ENCODE measurements at regions not wholly inside any gene's neighbourhood (a gene's known extent, or its start where the extent isn't known, plus 50 kb on each side); places are given as distances from the start of the nearest gene placed in this dataset.
A peak's percentile ranks its signal among the peaks of the same experiment; 100 is the strongest.

DNA sequence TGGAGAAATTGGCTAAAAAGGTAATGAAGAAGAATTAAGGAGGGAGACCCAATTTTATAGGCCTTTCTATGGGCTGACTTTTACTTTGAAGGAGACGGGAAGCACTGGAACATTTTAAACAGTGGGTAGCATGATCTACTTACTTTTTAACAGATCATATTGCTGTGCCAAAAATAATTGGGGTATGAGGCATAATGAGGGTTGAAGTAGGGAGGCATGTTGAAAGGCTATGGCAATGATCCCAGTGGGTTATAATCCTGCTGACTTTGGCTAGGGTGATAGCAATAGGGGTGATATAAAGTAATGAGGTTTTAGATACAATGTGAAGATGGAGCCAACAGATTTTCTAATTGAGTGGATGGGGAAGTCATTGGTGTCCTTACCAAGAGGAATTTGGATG lies 73.2 kb downstream of the GPR37 start:
- DNase-seq, result no peak

DNA sequence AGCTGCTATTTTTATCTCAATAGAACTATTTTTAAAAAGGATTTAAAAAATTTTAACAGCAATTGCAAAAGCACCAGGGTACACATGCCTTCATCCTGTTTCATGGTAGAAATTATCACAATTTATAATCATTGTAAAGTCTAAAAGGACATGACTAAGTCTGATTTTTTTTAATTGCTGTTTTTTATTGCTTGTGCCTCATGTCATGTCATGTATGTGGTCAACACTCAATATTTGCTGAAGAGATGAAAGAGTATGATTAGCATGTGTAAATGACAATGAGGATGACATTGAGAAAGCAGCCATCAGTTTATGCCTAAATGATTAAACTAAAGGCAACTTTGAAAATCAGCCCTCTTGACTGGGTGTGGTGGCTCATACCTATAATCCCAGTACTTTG lies 74.8 kb downstream of the GPR37 start:
- DNase-seq, result no peak

GRCh38 chr7:124689931-124690330 lies 75.7 kb downstream of the GPR37 start:
- DNase-seq, result no peak

DNA sequence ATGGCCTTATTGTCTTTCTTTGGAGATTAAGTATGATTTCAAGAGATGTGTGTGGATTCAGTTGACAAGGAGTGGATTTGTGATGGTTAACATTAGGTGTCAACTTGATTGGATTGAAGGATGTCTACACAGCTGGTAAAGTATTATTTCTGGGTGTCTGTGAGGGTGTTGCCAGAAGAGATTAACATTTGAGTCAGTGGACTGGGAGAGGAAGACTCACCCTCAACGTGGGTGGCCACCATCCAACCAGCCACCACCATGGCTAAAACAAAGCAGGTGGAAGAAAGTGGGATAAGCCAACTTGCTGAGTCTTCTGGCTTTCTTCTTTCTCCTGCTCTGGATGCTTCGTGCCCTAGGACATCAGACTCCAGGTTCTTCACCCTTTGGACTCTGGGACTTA lies 76.1 kb downstream of the GPR37 start:
- no peak for DNase-seq

GRCh38 chr7:124688991-124689390 lies 76.6 kb downstream of the GPR37 start:
- peak; percentile 7 for DNase-seq

GRCh38 chr7:124686543-124687171 lies 78.9 kb downstream of the GPR37 start:
- no peak for DNase-seq

GRCh38 chr7:124681946-124682345 lies 83.6 kb downstream of the GPR37 start:
- no peak for DNase-seq

- DNase-seq, result no peak
Measured at GRCh38 chr7:124680304-124680703, 85.3 kb downstream of the GPR37 start.

GRCh38 chr7:124679586-124680225 lies 85.9 kb downstream of the GPR37 start:
- DNase-seq, result no peak

DNA sequence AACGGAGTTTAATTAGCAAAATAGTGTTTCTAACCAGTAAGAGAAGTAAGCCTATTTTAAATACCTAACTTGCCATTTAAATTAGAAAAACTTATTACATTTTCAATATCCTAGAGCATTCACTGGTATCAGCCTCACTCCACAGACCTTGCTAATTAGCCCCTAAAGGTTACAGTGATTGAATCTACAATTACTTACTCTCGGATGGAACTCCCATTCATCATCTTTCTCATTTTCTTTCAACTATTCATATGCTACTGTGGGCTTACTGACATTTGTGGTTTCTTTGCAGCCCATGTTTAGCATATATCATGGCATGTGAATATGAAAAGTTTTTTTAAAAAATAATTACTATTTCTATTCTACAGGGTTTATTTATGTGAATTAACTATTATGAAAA lies 86.4 kb downstream of the GPR37 start:
- no peak for DNase-seq

DNA sequence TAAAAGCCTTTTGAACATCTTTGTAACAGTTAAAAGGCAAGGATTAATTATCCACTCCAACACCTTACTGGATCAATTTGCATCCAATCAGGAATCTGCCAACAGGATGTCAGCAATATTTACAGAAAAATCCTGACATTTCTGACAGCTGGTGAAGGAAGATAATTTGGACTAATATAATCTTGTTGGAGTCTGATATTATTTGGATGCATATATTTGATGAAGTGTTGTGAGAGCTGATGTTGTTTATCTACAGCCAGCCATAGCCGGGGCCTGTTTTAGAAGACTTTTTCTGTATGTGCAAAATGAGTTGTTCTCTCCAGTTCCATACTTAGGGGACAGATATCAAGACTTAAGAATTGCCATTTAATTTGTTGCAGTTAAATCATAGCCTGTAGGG lies 91.1 kb downstream of the GPR37 start:
- DNase-seq, result no peak

DNA sequence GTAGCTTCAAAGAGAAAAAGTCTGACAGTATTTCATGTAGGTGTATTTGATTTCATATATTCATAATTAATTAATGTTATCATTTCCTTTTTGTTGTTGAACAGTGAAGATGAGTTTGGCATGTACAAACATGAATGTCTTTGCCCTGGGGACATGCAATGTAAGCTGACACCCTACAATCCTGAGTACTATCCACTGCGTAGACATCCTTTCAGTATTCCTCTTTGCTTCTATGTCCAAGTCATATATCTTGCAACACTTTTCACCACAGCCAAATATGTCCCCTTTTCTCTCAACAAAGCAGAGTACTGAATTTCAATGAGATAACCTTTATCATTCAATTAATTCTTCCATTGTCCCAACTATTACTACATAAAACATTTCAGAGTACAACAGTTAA lies 93.6 kb downstream of the GPR37 start:
- no peak for DNase-seq

DNA sequence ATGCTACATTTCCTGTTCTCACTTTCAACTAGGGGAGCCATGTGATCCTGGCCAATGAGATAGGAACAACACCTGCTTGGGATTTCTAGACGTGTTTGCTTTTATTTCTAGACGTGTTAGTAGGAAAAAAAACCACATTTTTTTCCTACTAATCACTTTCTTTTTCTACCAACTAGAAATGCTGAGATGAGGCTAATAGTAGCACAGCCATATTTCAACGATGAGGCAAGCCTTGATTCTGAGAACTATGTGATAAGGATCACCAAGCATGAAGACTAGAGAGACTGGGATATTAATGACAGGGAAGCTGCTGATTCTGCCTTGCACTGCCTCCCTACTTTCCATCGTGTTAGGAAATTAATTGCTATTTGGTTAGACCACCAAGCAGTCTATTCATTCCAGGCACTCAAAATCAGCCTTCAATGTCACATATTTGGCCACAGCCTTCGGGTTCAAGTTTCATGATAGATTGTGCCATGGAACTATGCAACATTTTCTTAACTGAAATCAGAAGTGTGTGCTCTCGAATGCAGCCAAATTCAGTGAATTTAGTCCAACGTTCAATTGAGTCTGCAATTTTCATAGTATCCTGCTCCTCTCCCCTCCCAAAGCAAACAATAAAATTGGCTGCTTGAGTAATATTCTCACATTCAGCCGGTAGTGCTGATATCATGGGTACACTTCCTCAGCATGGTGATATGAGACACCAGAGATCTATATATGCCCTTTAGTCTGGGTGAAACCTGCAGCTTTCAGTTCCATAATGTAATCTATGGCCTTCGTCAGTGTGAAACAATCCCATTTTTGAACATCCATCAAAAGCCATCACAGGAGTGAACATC lies 98.1 kb downstream of the GPR37 start:
- no peak for DNase-seq

- DNase-seq, result no peak
Measured at GRCh38 chr7:124662937-124663336, 102.7 kb downstream of the GPR37 start.

DNA sequence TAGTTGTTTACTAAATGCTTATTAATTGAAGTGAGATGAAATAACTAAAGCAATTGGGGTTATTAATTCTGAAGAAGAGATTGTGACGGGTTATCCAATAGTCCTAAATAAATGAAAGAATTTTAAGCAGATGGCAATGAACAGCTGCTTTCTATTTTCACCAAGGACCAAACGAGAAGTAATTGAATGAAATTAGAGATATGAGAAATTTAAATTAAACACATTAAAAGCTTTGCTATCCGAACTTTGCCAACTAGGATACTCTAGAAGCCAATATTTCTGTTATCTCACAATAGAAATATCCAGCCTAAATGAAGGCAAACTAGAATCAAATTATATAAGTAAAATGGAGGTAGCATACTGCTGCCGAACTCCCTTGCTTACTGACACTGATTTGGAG lies 103.2 kb downstream of the GPR37 start:
- DNase-seq, result no peak

DNA sequence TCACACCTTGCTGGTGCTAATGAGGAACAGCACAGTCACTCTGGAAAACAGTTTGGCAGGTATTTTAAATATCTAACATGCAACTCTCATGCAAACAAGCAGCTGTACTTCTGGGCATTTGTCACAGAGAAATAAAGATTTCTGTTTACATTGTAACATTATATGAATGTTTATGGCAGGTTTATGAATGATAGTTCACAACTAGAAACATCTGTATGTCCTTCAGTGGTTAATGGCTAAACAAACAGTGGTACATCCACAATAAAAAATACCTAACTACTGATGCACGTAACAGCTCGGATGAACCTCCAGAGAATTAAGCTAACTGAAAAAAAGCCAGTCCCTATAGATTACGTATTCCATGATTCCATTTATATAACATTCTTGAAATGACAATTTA lies 109.6 kb downstream of the GPR37 start:
- DNase-seq, result no peak

- DNase-seq, result peak; percentile 25
Measured at GRCh38 chr7:124652237-124652636, 113.4 kb downstream of the GPR37 start.

GRCh38 chr7:124651136-124651535 lies 114.5 kb downstream of the GPR37 start:
- no peak for DNase-seq

DNA sequence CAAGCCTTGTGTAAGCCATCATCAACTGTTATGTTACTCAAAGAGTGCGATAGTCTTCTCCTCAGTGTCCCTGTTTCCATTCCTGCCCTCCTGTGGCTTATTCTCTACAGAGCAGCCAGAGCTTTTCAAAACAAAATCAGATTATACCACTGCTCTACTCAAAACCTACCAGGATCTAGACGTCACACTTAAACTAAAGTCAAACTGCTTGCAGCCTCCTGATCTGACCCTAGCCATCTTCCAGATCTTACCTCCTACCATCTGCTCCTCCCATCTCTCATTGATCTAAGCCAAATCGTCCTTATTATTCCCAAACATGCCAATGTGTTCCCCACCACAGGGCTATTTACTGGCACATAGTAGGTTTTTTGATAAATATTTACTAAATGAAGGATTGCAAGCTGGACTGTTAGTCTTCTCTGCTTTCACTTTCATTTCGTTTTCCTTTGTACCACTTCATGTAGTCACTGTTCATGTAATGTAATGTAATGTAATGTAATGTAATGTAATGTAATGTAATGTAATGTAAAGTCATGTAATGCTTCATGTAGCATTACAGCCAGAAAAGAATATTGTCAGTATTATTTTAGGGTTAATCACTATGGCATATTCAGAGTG lies 116.1 kb downstream of the GPR37 start:
- DNase-seq, result no peak

- DNase-seq, result no peak
Measured at GRCh38 chr7:124647630-124648306, 117.8 kb downstream of the GPR37 start.

GRCh38 chr7:124645704-124646103 lies 119.9 kb downstream of the GPR37 start:
- DNase-seq, result no peak

GRCh38 chr7:124643311-124643811 lies 122.2 kb downstream of the GPR37 start:
- DNase-seq, result no peak

GRCh38 chr7:124635416-124635815 lies 130.2 kb downstream of the GPR37 start:
- no peak for DNase-seq
